OCI-LY7 (cell line): ENCODE measurements at regions not wholly inside any gene's neighbourhood (a gene's known extent, or its start where the extent isn't known, plus 50 kb on each side); places are given as distances from the start of the nearest gene placed in this dataset.

Source experiments
- BruUV-seq: library from RNA; stranded (reverse); fragments of 400-500 nt; replicated peaks from 2 replicates; lab custom pipeline; 2021; lab: Mats Ljungman, UMichigan
- CTCF ChIA-PET: fragments of 300-600 bp; sonication (Branson Sonifier 250); formaldehyde crosslinking; loops from one replicate; lab custom pipeline; 2022; ENCODE audit warnings: antibody characterized with exemption; ENCODE audit not compliant: unreplicated experiment; lab: Charles Lee
- POLR2A ChIA-PET: fragments of 300-600 bp; sonication (Branson Sonifier 250); formaldehyde crosslinking; loops from one replicate; lab custom pipeline; 2022; ENCODE audit warnings: antibody characterized with exemption; lab: Charles Lee
- DNase-seq: peaks from one replicate; pipeline ENCODE4 v3.0.0-alpha.2; 2015; ENCODE audit warnings: low spot score
- H2AFZ ChIP-seq: fragments of 200-600 bp; sonication (generic), shearing (Covaris generic); 2 replicates; pipeline ENCODE4 v1.6.1; 2014; ENCODE audit warnings: mild to moderate bottlenecking, antibody characterized with exemption, low read length, moderate library complexity
- H3K27ac ChIP-seq: fragments of 200-600 bp; sonication (generic); 2 replicates; pipeline ENCODE4 v1.5.1; 2014; ENCODE audit warnings: mixed run types, low read depth, mild to moderate bottlenecking, moderate library complexity, low read length, inconsistent platforms; ENCODE audit not compliant: poor library complexity, severe bottlenecking
- H3K36me3 ChIP-seq: fragments of 200-600 bp; sonication (generic); 2 replicates; pipeline ENCODE4 v1.6.1; 2014; ENCODE audit warnings: mild to moderate bottlenecking, antibody characterized with exemption, low read length, moderate library complexity, mixed read lengths; ENCODE audit not compliant: insufficient read depth
- H3K4me1 ChIP-seq: fragments of 200-600 bp; sonication (generic); 2 replicates; pipeline ENCODE4 v1.5.1; 2014; ENCODE audit warnings: mild to moderate bottlenecking, low read length; ENCODE audit not compliant: insufficient read depth, poor library complexity, severe bottlenecking
- H3K4me2 ChIP-seq: fragments of 200-600 bp; sonication (generic); 2 replicates; pipeline ENCODE4 v1.6.1; 2014; ENCODE audit warnings: mild to moderate bottlenecking, low read length
- H3K4me3 ChIP-seq: fragments of 200-600 bp; sonication (generic); 2 replicates; pipeline ENCODE4 v1.5.1; 2014; ENCODE audit warnings: mild to moderate bottlenecking, low read depth, low read length; ENCODE audit not compliant: poor library complexity, severe bottlenecking
- H3K79me2 ChIP-seq: fragments of 200-600 bp; sonication (generic); 2 replicates; pipeline ENCODE4 v1.6.1; 2016; ENCODE audit warnings: low read depth, mild to moderate bottlenecking, low read length, moderate library complexity, mixed read lengths; ENCODE audit not compliant: insufficient read depth
- H3K9me2 ChIP-seq: fragments of 200-600 bp; sonication (generic); 2 replicates; pipeline ENCODE4 v1.6.1; 2016; ENCODE audit warnings: mild to moderate bottlenecking, low read length, mixed read lengths; ENCODE audit not compliant: insufficient read depth
- H3K9me3 ChIP-seq: fragments of 200-600 bp; sonication (generic); 2 replicates; pipeline ENCODE4 v1.6.1; 2014; ENCODE audit warnings: mild to moderate bottlenecking, mixed run types, low read length, mixed read lengths
- H4K20me1 ChIP-seq: fragments of 200-600 bp; sonication (generic); 2 replicates; pipeline ENCODE4 v1.6.1; 2014; ENCODE audit warnings: mild to moderate bottlenecking, antibody characterized with exemption, low read length, moderate library complexity, mixed read lengths; ENCODE audit not compliant: insufficient read depth
- EZH2phosphoT487 ChIP-seq: fragments of 200-600 bp; sonication (generic); IDR thresholded peaks from 2 replicates; pipeline ENCODE4 v1.6.1; 2018; ENCODE audit warnings: low read depth, borderline replicate concordance, mild to moderate bottlenecking, mixed run types, antibody characterized with exemption, low read length, moderate library complexity, mixed read lengths
- intact Hi-C: fragments of 100-400 bp; cut with micrococcal nuclease; formaldehyde crosslinking; loops from one replicate; pipeline ENCODE4 v1.10.0; 2022; ENCODE audit not compliant: unreplicated experiment
- TF ChIP-seq, protein P1 (sequence below): fragments of 200-600 bp; sonication (generic); conservative IDR thresholded peaks from 2 replicates; pipeline ENCODE4 v1.5.1; 2014; ENCODE audit warnings: mild to moderate bottlenecking, antibody characterized with exemption, low read length, moderate library complexity, mixed read lengths

DNA sequence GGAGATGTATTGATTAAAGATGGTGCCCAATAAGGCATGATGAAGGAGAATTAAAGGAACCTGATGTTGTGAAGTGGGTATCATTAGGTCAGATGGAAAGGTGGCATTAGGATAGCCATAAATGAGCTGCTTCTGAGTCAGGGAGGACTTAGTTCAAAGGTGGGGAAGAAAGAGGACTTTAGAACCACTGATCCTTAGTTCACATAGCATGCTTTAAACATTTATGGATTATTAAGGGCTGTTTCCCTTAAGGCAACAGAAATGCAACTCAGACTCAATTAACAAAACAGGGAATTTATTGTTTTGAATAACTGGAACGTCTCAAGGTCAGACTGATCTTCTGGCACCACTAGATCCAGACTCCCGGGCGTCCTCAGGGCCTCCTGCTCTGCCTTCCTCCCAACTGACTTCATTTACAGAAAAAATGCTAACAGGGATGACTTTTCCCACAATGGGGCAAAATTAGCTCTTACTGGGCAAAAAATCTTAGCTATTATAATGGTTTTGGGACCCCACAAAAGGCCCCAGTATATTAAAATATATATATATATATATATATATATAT lies 1526.0 kb downstream of the TBC1D22A start:
- H3K36me3 ChIP-seq, result no peaks in the 10 kb centered on the region
- no peaks in the 10 kb centered on the region for H4K20me1 ChIP-seq
- no peak overlapping the region for H3K4me2 ChIP-seq
- TF ChIP-seq, protein P1, sequence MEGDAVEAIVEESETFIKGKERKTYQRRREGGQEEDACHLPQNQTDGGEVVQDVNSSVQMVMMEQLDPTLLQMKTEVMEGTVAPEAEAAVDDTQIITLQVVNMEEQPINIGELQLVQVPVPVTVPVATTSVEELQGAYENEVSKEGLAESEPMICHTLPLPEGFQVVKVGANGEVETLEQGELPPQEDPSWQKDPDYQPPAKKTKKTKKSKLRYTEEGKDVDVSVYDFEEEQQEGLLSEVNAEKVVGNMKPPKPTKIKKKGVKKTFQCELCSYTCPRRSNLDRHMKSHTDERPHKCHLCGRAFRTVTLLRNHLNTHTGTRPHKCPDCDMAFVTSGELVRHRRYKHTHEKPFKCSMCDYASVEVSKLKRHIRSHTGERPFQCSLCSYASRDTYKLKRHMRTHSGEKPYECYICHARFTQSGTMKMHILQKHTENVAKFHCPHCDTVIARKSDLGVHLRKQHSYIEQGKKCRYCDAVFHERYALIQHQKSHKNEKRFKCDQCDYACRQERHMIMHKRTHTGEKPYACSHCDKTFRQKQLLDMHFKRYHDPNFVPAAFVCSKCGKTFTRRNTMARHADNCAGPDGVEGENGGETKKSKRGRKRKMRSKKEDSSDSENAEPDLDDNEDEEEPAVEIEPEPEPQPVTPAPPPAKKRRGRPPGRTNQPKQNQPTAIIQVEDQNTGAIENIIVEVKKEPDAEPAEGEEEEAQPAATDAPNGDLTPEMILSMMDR, result no peak
- no peak for TF ChIP-seq EZH2phosphoT487
- no peaks in the 10 kb centered on the region for H3K4me1 ChIP-seq
- H2AFZ ChIP-seq, result no peak overlapping the region
- DNase-seq, result no peak
- no peaks in the 10 kb centered on the region for H3K9me3 ChIP-seq
- POLR2A ChIA-PET, result no interaction called here
- no peaks in the 10 kb centered on the region for H3K79me2 ChIP-seq
- BruUV-seq, result no TSS peak
- no peak overlapping the region for H3K27ac ChIP-seq
- intact Hi-C loops, result no loop called here
- H3K4me3 ChIP-seq, result no peak overlapping the region
- no peaks in the 10 kb centered on the region for H3K9me2 ChIP-seq
- CTCF ChIA-PET, result no interaction called here

DNA sequence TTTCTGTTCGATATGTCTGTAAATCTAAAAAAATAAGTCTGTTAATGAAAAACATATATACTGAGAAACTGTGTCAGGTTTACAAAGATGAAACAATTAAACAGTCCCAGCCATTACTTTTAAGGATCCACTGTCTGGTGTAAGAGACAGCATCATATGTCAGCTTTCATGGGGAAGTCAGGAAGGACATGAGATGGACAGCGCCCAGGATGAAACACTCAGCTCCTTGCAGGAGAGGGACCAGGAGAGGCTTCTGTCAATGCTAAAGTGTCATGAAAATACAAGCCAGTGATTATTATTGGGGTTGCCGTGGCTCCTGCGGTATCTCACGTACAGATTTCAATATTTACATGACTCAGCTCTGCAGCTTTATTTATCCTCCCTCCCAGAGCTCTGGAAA lies 1524.6 kb downstream of the TBC1D22A start:
- Histone ChIP-seq H3K4me3 (no peak overlapping the region), H3K4me2 (no peak overlapping the region), H4K20me1 (no peaks in the 10 kb centered on the region), H3K4me1 (no peaks in the 10 kb centered on the region), H3K9me3 (no peaks in the 10 kb centered on the region), H3K9me2 (no peaks in the 10 kb centered on the region), H3K79me2 (no peaks in the 10 kb centered on the region), H2AFZ (no peak overlapping the region), H3K27ac (no peak overlapping the region), H3K36me3 (no peaks in the 10 kb centered on the region)
- no peak for DNase-seq
- intact Hi-C loops, result no loop called here
- POLR2A ChIA-PET, result no interaction called here
- TF ChIP-seq, protein P1, result no peak
- TF ChIP-seq EZH2phosphoT487, result no peak
- no TSS peak for BruUV-seq
- CTCF ChIA-PET, result no interaction called here

DNA sequence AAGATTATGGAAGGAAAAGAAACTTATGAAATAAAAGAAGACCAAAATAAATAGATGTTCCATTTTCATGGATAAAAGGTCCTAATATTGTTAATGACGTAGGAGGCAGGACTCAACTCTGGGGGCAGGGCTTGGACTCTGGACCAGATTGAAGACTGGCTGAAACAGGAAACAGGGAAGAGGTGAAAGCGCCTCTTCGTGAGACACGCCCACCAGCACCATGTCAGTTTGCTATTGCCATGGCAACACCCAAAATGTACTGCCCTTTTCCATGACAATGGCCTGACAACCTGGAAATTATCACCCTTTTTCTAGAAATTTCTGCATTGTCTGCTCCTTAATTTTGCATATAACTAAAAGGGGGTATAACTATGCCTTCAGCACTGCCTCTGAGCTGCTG lies 1522.2 kb downstream of the TBC1D22A start:
- DNase-seq, result no peak
- ChIA-PET POLR2A (no interaction called here), CTCF (no interaction called here)
- TF ChIP-seq, protein P1, result no peak
- TF ChIP-seq EZH2phosphoT487, result no peak
- BruUV-seq, result no TSS peak
- Histone ChIP-seq H3K79me2 (no peaks in the 10 kb centered on the region), H2AFZ (no peak overlapping the region), H3K27ac (no peak overlapping the region), H3K4me2 (no peak overlapping the region), H3K36me3 (no peaks in the 10 kb centered on the region), H3K4me1 (no peaks in the 10 kb centered on the region), H3K9me2 (no peaks in the 10 kb centered on the region), H3K9me3 (0 out of 2 replicates have a peak, but pooled peaks cover 4% of the 10 kb centered on the region), H3K4me3 (no peak overlapping the region), H4K20me1 (no peaks in the 10 kb centered on the region)
- intact Hi-C loops, result no loop called here
